HEK293T (cell line): ENCODE measurements at regions not wholly inside any gene's neighbourhood (a gene's known extent, or its start where the extent isn't known, plus 50 kb on each side); places are given as distances from the start of the nearest gene placed in this dataset.

Source experiments
- CTCF ChIA-PET: fragments of 350-600 bp; formaldehyde crosslinking; extraction: SDS; loops from one replicate; lab custom pipeline; 2021; ENCODE audit warnings: antibody characterized with exemption, inconsistent platforms; lab: Yijun Ruan, JAX
- POLR2A ChIA-PET: fragments of 350-600 bp; formaldehyde crosslinking; extraction: SDS; loops from one replicate; lab custom pipeline; 2020; ENCODE audit warnings: antibody characterized with exemption, inconsistent platforms; lab: Yijun Ruan, JAX
- DNase-seq: peaks from one replicate; pipeline ENCODE4 v3.0.0; 2012; ENCODE audit warnings: mixed read lengths; ENCODE audit errors: extremely low spot score
- ARNT ChIP-seq: fragments of 450-650 bp; IDR thresholded peaks from 2 replicates; pipeline ENCODE4 v1.6.1; 2017; ENCODE audit warnings: mild to moderate bottlenecking
- BHLHE40 ChIP-seq: fragments of 450-650 bp; IDR thresholded peaks from 2 replicates; pipeline ENCODE4 v1.6.1; 2016; ENCODE audit warnings: mild to moderate bottlenecking, moderate library complexity, borderline replicate concordance
- CTBP1 ChIP-seq: fragments of 450-650 bp; IDR thresholded peaks from 2 replicates; pipeline ENCODE4 v1.6.1; 2016; ENCODE audit warnings: borderline replicate concordance
- ELF4 ChIP-seq: fragments of 450-650 bp; IDR thresholded peaks from 2 replicates; pipeline ENCODE4 v1.6.1; 2017; ENCODE audit warnings: antibody characterized with exemption
- FOXA1 ChIP-seq: fragments of 450-650 bp; IDR thresholded peaks from 2 replicates; pipeline ENCODE4 v1.6.1; 2016; ENCODE audit warnings: mild to moderate bottlenecking
- FOXK2 ChIP-seq: fragments of 450-650 bp; IDR thresholded peaks from 2 replicates; pipeline ENCODE4 v1.6.1; 2016; ENCODE audit warnings: mild to moderate bottlenecking
- FOXM1 ChIP-seq: fragments of 450-650 bp; IDR thresholded peaks from 2 replicates; pipeline ENCODE4 v1.6.1; 2017; ENCODE audit warnings: mild to moderate bottlenecking, borderline replicate concordance
- HDGF ChIP-seq: fragments of 450-650 bp; IDR thresholded peaks from 2 replicates; pipeline ENCODE4 v1.6.1; 2017; ENCODE audit warnings: antibody characterized with exemption, borderline replicate concordance
- L3MBTL2 ChIP-seq: fragments of 450-650 bp; conservative IDR thresholded peaks from 2 replicates; pipeline ENCODE4 v1.6.1; 2016; ENCODE audit warnings: mild to moderate bottlenecking
- LEF1 ChIP-seq: fragments of 450-650 bp; IDR thresholded peaks from 2 replicates; pipeline ENCODE4 v1.6.1; 2017; ENCODE audit warnings: mild to moderate bottlenecking, borderline replicate concordance
- NFRKB ChIP-seq: fragments of 450-650 bp; IDR thresholded peaks from 2 replicates; pipeline ENCODE4 v1.6.1; 2016; ENCODE audit warnings: mild to moderate bottlenecking, moderate library complexity
- PKNOX1 ChIP-seq: fragments of 450-650 bp; IDR thresholded peaks from 2 replicates; pipeline ENCODE4 v1.6.1; 2016
- SP1 ChIP-seq: fragments of 450-650 bp; IDR thresholded peaks from 2 replicates; pipeline ENCODE4 v1.6.1; 2017
- SUZ12 ChIP-seq: fragments of 450-650 bp; IDR thresholded peaks from 2 replicates; pipeline ENCODE4 v1.6.1; 2016; ENCODE audit warnings: mild to moderate bottlenecking
- TARDBP ChIP-seq: fragments of 450-650 bp; IDR thresholded peaks from 2 replicates; pipeline ENCODE4 v1.6.1; 2016
- ZNF384 ChIP-seq: fragments of 450-650 bp; IDR thresholded peaks from 2 replicates; pipeline ENCODE4 v1.6.1; 2016

DNA sequence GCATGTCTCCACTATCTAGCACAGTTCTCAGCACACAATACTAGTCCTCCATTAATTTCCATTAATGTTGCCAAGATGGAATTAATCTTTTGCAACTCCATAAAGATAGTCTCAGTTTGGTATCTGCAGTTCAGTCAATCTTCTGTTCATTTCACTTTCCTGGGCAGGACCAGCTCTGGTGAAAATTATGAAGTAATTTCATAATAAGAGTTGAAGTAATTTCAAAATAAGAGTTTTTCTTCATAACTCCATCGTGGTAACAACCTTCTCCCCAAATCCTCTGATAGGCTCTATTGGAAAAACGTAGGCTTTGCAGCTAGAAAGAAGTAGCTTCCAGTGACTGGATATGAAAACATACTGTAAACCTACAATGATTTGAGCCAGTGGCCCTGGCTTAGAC is 618.2 kb downstream of the TYW1 start:
- CTCF ChIA-PET: interaction anchor here (0.6 kb wide), 1 partner anchor 130 kb away, joined by 3 read pairs; no protein-coding TSS in a partner anchor
- TF ChIP-seq L3MBTL2 (no peak), PKNOX1 (no peak)
- POLR2A ChIA-PET: no interaction called here
- DNase-seq: no peak

DNA sequence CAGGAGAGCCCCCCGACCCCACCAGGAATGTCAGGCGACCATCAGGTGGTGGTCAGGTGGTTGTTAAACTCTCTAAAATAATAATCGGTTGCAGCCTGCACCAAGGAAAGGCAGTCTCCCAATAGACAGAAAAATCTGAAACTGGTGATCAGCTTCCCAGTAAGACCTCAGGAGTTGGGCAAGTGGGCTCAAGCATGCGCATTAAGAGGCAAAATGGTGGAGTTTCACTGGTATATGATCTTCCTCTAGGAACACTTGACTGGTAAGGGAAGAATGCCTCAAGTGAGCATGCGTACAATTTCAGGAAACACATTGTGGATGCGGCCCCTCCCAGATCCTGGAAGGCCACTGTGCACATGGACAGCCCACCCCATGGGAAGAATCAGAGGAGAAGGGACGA is 619.9 kb downstream of the TYW1 start:
- ChIA-PET POLR2A (no interaction called here), CTCF (no interaction called here)
- DNase-seq: no peak
- TF ChIP-seq HDGF (no peak), ZNF384 (no peak), ARNT (no peak), FOXK2 (no peak), NFRKB (no peak), SP1 (no peak), SUZ12 (no peak), LEF1 (no peak)

DNA sequence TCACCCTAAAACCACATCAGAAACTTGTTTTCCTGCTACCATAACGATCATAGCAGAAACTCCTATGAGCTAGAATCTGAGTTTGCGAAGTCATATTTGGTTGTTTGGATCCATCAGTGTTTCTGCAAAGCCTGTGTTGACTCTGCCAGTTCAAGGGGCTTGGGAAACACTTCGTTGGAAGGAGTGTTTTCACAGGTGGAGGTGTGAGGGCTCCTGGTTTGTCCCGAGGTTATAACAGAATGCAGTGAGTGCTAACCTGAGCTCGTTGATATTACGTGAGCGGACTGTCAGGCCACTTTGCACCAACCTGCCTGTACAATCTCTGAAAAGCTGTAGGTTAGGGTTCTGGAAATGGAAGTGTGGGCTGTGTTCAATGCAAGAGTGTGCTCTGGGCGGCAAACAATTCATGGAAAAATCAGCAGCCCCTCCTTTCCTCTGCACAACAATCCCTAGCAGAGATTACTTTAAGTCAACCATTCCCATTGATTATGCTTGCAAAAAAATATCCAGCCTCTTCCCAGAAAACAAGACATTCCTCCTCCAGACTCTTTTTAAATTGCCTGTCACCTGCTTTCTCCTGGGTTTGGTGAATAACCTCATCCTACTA is 622.0 kb downstream of the TYW1 start:
- ChIA-PET POLR2A (no interaction called here), CTCF (no interaction called here)
- DNase-seq: no peak
- TF ChIP-seq HDGF (no peak), LEF1 (no peak), TARDBP (no peak)

DNA sequence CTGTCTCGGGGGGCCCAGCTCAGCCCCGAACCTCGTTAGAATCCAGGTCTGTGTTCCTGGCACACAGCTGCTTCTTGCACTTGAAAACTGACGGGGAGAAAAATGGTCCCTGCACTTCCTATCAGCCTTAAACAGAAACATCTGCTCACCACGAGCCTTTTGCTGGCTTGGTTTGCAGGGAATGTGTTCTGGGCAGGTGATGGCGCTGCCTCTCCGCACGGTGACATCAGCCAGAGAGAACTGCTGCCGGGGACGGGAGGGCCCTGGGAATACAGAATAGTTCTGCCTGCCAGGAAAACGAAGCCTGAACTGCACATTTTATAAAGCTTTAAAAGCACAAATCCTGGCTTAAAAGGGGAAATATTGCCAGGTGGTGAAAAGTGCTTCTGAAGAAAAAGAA is 622.5 kb downstream of the TYW1 start:
- no peak for TF ChIP-seq SUZ12
- no peak for TF ChIP-seq ARNT
- TF ChIP-seq ZNF384: no peak
- TF ChIP-seq SP1: no peak
- no peak for TF ChIP-seq L3MBTL2
- TF ChIP-seq CTBP1: no peak
- no peak for TF ChIP-seq LEF1
- TF ChIP-seq BHLHE40: no peak
- TF ChIP-seq NFRKB: no peak
- TF ChIP-seq ELF4: no peak
- no peak for TF ChIP-seq FOXA1
- TF ChIP-seq HDGF: no peak
- no peak for TF ChIP-seq FOXK2
- no peak for TF ChIP-seq FOXM1
- TF ChIP-seq TARDBP: no peak
- TF ChIP-seq PKNOX1: no peak
- CTCF ChIA-PET: no interaction called here
- POLR2A ChIA-PET: no interaction called here
- peak; percentile 25 for DNase-seq

- no peak for TF ChIP-seq NFRKB
- no peak for TF ChIP-seq TARDBP
- TF ChIP-seq FOXK2: no peak
- TF ChIP-seq ELF4: no peak
- TF ChIP-seq BHLHE40: no peak
- no peak for TF ChIP-seq SP1
- TF ChIP-seq ZNF384: no peak
- no peak for TF ChIP-seq L3MBTL2
- TF ChIP-seq FOXM1: no peak
- TF ChIP-seq HDGF: no peak
- no peak for TF ChIP-seq ARNT
- TF ChIP-seq PKNOX1: no peak
- ChIA-PET CTCF (interaction anchor here (0.7 kb wide), 1 partner anchor 161 kb away, joined by 3 read pairs; no protein-coding TSS in a partner anchor), POLR2A (no interaction called here)
- DNase-seq: no peak
These were observed 623.7 kb downstream of the TYW1 start for GRCh38 chr7:67620216-67620933.

- ChIA-PET POLR2A (no interaction called here), CTCF (interaction anchor here (0.5 kb wide), 1 partner anchor 140 kb away, joined by 3 read pairs; no protein-coding TSS in a partner anchor)
- TF ChIP-seq L3MBTL2 (no peak), BHLHE40 (no peak), ZNF384 (no peak), NFRKB (no peak), ELF4 (no peak), CTBP1 (no peak), FOXK2 (no peak), FOXA1 (no peak), ARNT (no peak), FOXM1 (no peak), SP1 (no peak), SUZ12 (no peak), TARDBP (no peak), HDGF (no peak), PKNOX1 (no peak), LEF1 (no peak)
- no peak for DNase-seq
These were observed 625.1 kb downstream of the TYW1 start for GRCh38 chr7:67621704-67622103.
